Testis (tissue), 2 donors: ENCODE measurements at regions not wholly inside any gene's neighbourhood (a gene's known extent, or its start where the extent isn't known, plus 50 kb on each side); places are given as distances from the start of the nearest gene placed in this dataset.

ENCODE experiments used
- POLR2A ChIP-seq: fragments of 450-650 bp; IDR thresholded peaks from one replicate; pipeline ENCODE4 v1.6.1; 2017; ENCODE audit warnings: antibody characterized with exemption, mild to moderate bottlenecking, moderate library complexity
- TF ChIP-seq, protein P1 (sequence below), 3 experiments: fragments of 450-650 bp in 2 of 3; fragments of 200-600 bp in 1 of 3; sonication (generic) in 1 of 3; IDR thresholded peaks; one replicate each; pipeline ENCODE4 v1.5.1; 2016 to 2019; ENCODE audit warnings: antibody characterized with exemption in 3 of 3, mild to moderate bottlenecking in 2 of 3, moderate library complexity in 1 of 3

DNA sequence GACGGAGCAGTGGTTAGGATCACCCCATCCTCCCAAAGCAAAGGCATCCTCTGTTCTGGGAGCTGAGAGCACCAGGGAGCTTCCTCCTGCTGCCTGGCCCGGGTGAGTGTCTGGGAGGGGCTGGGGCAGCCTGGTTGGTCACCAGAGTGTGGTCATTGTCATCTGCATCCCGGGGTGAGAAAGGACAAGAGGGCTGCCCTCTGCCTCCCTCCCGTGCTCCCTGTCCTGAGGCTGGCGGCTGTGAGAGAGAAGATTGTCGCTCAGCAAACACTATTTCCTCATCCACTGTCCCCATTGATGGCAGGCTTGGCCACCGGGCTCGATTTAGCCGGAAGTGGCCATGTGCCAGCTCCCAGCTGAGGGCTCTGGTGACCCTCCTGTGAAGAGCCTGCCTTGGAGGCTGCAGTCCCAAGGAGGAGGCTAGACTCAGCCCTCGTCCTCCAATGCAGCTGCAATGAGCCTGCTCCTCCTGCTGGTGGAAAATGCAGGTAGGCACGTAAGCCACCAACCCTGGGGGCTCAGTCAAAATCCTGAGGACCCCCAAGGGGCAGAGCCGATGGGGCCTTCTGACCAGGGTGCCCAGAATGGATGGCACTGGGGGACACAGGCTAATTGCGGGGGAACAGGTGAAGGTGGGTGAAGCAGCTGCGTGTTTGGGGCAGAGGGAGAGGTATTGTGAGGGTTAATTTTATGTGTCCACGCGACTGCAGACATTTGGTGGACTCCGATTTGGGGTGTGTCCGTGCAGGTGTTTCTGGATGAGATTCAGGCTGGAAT, 155.7 kb downstream of the KIF26A start:
- TF ChIP-seq, protein P1, sequence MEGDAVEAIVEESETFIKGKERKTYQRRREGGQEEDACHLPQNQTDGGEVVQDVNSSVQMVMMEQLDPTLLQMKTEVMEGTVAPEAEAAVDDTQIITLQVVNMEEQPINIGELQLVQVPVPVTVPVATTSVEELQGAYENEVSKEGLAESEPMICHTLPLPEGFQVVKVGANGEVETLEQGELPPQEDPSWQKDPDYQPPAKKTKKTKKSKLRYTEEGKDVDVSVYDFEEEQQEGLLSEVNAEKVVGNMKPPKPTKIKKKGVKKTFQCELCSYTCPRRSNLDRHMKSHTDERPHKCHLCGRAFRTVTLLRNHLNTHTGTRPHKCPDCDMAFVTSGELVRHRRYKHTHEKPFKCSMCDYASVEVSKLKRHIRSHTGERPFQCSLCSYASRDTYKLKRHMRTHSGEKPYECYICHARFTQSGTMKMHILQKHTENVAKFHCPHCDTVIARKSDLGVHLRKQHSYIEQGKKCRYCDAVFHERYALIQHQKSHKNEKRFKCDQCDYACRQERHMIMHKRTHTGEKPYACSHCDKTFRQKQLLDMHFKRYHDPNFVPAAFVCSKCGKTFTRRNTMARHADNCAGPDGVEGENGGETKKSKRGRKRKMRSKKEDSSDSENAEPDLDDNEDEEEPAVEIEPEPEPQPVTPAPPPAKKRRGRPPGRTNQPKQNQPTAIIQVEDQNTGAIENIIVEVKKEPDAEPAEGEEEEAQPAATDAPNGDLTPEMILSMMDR (IDR thresholded peaks at IDR 0.05): no peak
- TF ChIP-seq POLR2A: no peak
